ENCODE measurements at regions not wholly inside any gene's neighbourhood (a gene's known extent, or its start where the extent isn't known, plus 50 kb on each side); places are given as distances from the start of the nearest gene placed in this dataset.

GRCh38 chr22:49424893-49425270 lies 402.8 kb downstream of the BRD1 start:
- TF ChIP-seq CTCF (IDR thresholded peaks at IDR 0.05; ENCODE audit: low read depth, low read length) (no peak), POLR2A (IDR thresholded peaks at IDR 0.05; ENCODE audit: extremely low read depth, insufficient read length) (no peak)
- no peak overlapping the region for H3K4me3 ChIP-seq (ENCODE audit: low read depth, low read length)
- DNase-seq (ENCODE audit: low read depth): no peak

GRCh38 chr22:49423125-49423650 lies 404.5 kb downstream of the BRD1 start:
- H3K4me3 ChIP-seq (ENCODE audit: low read depth, low read length): no peak overlapping the region
- no peak for DNase-seq (ENCODE audit: low read depth)
- TF ChIP-seq CTCF (IDR thresholded peaks at IDR 0.05; ENCODE audit: low read depth, low read length) (no peak), POLR2A (IDR thresholded peaks at IDR 0.05; ENCODE audit: extremely low read depth, insufficient read length) (no peak), MYC (IDR thresholded peaks at IDR 0.05; ENCODE audit: low read depth, low read length) (no peak)
- TF ChIP-seq, protein P1, sequence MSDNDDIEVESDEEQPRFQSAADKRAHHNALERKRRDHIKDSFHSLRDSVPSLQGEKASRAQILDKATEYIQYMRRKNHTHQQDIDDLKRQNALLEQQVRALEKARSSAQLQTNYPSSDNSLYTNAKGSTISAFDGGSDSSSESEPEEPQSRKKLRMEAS (IDR thresholded peaks at IDR 0.05; ENCODE audit: low read depth, low read length): no peak

GRCh38 chr22:49422701-49423100 lies 405.0 kb downstream of the BRD1 start:
- DNase-seq (ENCODE audit: low read depth): no peak

DNA sequence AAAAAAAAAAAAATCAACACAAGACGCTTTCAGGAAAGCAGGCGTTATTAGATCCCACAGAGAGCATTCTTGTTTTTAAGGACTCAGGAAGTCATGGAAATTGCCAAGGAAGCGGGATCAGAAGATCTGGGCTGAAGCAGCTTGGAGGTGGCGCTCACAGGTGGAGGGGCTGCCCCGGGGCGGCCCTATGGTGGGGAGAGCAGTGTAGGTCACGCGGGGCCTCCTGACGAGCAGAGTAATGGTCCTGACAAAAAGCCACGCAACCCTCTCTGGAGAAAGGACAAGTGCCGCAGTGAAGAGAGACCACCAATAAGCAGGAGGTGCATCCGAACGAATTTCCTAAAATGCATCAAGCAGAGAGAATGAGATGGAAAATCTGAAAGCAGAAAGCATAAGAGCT lies 407.0 kb downstream of the BRD1 start:
- no peak overlapping the region for H3K4me3 ChIP-seq (ENCODE audit: low read depth, low read length)
- TF ChIP-seq, protein P1 (IDR thresholded peaks at IDR 0.05; ENCODE audit: low read depth, low read length): no peak
- TF ChIP-seq CTCF (IDR thresholded peaks at IDR 0.05; ENCODE audit: low read depth, low read length) (no peak), POLR2A (IDR thresholded peaks at IDR 0.05; ENCODE audit: extremely low read depth, insufficient read length) (no peak), MYC (IDR thresholded peaks at IDR 0.05; ENCODE audit: low read depth, low read length) (no peak)
- DNase-seq (ENCODE audit: low read depth): no peak

More at GRCh38 chr22:49422701-49423100, 405.0 kb downstream of the BRD1 start:
- no peak overlapping the region for H3K4me3 ChIP-seq (ENCODE audit: low read depth, low read length)
- TF ChIP-seq MYC (IDR thresholded peaks at IDR 0.05; ENCODE audit: low read depth, low read length): no peak

GRCh38 chr22:49419661-49420060 lies 408.0 kb downstream of the BRD1 start:
- no peak overlapping the region for H3K4me3 ChIP-seq (ENCODE audit: low read depth, low read length)
- DNase-seq (ENCODE audit: low read depth): no peak
- TF ChIP-seq POLR2A (IDR thresholded peaks at IDR 0.05; ENCODE audit: extremely low read depth, insufficient read length): no peak
- TF ChIP-seq MYC (IDR thresholded peaks at IDR 0.05; ENCODE audit: low read depth, low read length): no peak
- TF ChIP-seq, protein P1 (IDR thresholded peaks at IDR 0.05; ENCODE audit: low read depth, low read length): no peak
- TF ChIP-seq CTCF (IDR thresholded peaks at IDR 0.05; ENCODE audit: low read depth, low read length): no peak

DNA sequence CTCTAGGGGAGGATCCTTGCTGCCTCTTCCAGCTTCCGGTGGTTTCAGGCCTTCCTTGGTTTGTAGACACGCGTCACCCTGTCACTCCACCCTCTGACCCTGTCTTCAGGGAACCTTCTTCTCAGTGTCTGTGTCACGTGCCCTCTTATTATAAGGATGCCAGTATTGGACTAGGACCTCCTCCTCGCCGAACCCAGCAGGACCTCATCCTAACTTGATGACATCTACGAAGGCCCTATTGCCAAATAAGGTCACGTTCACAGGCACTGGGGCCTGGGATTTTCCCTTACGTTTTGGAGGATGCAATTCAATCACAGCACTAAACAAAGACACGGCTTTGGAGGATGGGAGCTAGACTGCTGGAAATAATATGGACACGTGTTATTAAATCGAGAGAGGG lies 408.7 kb downstream of the BRD1 start:
- TF ChIP-seq, protein P1 (IDR thresholded peaks at IDR 0.05; ENCODE audit: low read depth, low read length): no peak
- TF ChIP-seq MYC (IDR thresholded peaks at IDR 0.05; ENCODE audit: low read depth, low read length): no peak
- TF ChIP-seq CTCF (IDR thresholded peaks at IDR 0.05; ENCODE audit: low read depth, low read length): no peak
- TF ChIP-seq POLR2A (IDR thresholded peaks at IDR 0.05; ENCODE audit: extremely low read depth, insufficient read length): no peak
- DNase-seq (ENCODE audit: low read depth): no peak
- H3K4me3 ChIP-seq (ENCODE audit: low read depth, low read length): no peak overlapping the region

Measured in NB4 (cell line).